HepG2 (cell line): ENCODE measurements at regions not wholly inside any gene's neighbourhood (a gene's known extent, or its start where the extent isn't known, plus 50 kb on each side); places are given as distances from the start of the nearest gene placed in this dataset.

Experiments
- ATAC-seq: fragments of 200-7000 bp; cut with Tn5 transposase; 3 replicates; pipeline ENCODE4 v1.9.1; 2020; ENCODE audit warnings: mild to moderate bottlenecking, moderate library complexity
- BruUV-seq: library from RNA; stranded (reverse); fragments of 400-500 nt; replicated peaks from 2 replicates; lab custom pipeline; 2021; lab: Mats Ljungman, UMichigan
- CTCF ChIA-PET: fragments of 300-600 bp; formaldehyde crosslinking; extraction: SDS; loops from one replicate; lab custom pipeline; 2021; ENCODE audit warnings: low total read pairs, inconsistent platforms, low intra/inter-chr PET ratio; lab: Yijun Ruan, JAX
- POLR2A ChIA-PET: fragments of 350-600 bp; sonication (Branson Sonifier 250); formaldehyde crosslinking; loops from one replicate; lab custom pipeline; 2020; ENCODE audit warnings: antibody characterized with exemption, inconsistent platforms; lab: Yijun Ruan, JAX
- DNase-seq: peaks from one replicate; pipeline ENCODE4 v3.0.0-alpha.2; 2015; ENCODE audit warnings: low spot score
- FAIRE-seq: peaks from 3 replicates; lab custom pipeline; 2011; peaks lifted over from hg19 to GRCh38; lab: Jason Lieb, UNC
- H2AFZ ChIP-seq: one replicate; pipeline ENCODE4 v1.6.1; 2011; ENCODE audit warnings: low read length, inconsistent platforms
- H3K27ac ChIP-seq: fragments of 300-600 bp; 3 replicates; pipeline ENCODE4 v1.8.0; 2011; ENCODE audit warnings: mixed run types, mild to moderate bottlenecking, mixed read lengths, low read length, inconsistent platforms; ENCODE audit not compliant: insufficient read depth; ENCODE audit errors: extremely low read length
- H3K27me3 ChIP-seq, 2 experiments: fragments of 200-600 bp in 1 of 2; 2 replicates in 1 of 2; 3 replicates in 1 of 2; pipeline versions ENCODE4 v1.6.0 to v1.8.0; 2011; ENCODE audit warnings: low read length in 2 of 2, mild to moderate bottlenecking in 2 of 2, moderate library complexity in 2 of 2, inconsistent platforms in 1 of 2; ENCODE audit not compliant: insufficient read depth in 2 of 2, control insufficient read depth in 1 of 2
- H3K36me3 ChIP-seq, 2 experiments: fragments of 200-600 bp in 1 of 2; replicated peaks in 1 of 2; 2 replicates in 1 of 2; 3 replicates in 1 of 2; pipeline versions ENCODE4 v1.5.1 to v1.8.0; 2011; ENCODE audit warnings: low read length in 2 of 2, inconsistent platforms in 1 of 2; ENCODE audit not compliant: insufficient read depth in 2 of 2, control insufficient read depth in 1 of 2
- H3K4me1 ChIP-seq: 2 replicates; pipeline ENCODE4 v1.5.1; 2012; ENCODE audit warnings: low read length, inconsistent platforms; ENCODE audit not compliant: insufficient read depth
- H3K4me2 ChIP-seq: 2 replicates; pipeline ENCODE4 v1.6.0; 2011; ENCODE audit warnings: low read depth, low read length, inconsistent platforms
- H3K4me3 ChIP-seq, 3 experiments: fragments of 200-600 bp in 1 of 3; sonication (generic), shearing (Covaris generic) in 1 of 3; replicated peaks in 1 of 3; 2 replicates each; pipeline ENCODE4 v1.5.1; 2011 to 2016; ENCODE audit warnings: low read length in 3 of 3, inconsistent platforms in 2 of 3, low read depth in 2 of 3, mild to moderate bottlenecking in 2 of 3, control low read depth in 1 of 3, mixed read lengths in 1 of 3; ENCODE audit not compliant: insufficient read depth in 1 of 3
- H3K79me2 ChIP-seq: one replicate; pipeline ENCODE4 v1.6.1; 2011; ENCODE audit warnings: low read length, inconsistent platforms; ENCODE audit not compliant: insufficient read depth
- H3K9ac ChIP-seq: 2 replicates; pipeline ENCODE4 v1.6.0; 2011; ENCODE audit warnings: mild to moderate bottlenecking, low read depth, low read length, inconsistent platforms; ENCODE audit not compliant: insufficient read depth
- H3K9me3 ChIP-seq: 2 replicates; pipeline ENCODE4 v1.5.1; 2012; ENCODE audit warnings: mild to moderate bottlenecking, low read length
- H4K20me1 ChIP-seq: 2 replicates; pipeline ENCODE4 v1.6.0; 2011; ENCODE audit warnings: inconsistent platforms, mild to moderate bottlenecking, low read length, moderate library complexity; ENCODE audit not compliant: insufficient read depth
- AHR ChIP-seq: IDR thresholded peaks from 2 replicates; pipeline ENCODE4 v1.6.1; 2018; ENCODE audit warnings: missing genetic modification reagents, missing compliant biosample characterization
- CHD2 ChIP-seq: IDR thresholded peaks from 2 replicates; pipeline ENCODE4 v1.6.1; 2011; ENCODE audit warnings: low read depth, low read length, improper control_type of control experiment
- DMAP1 ChIP-seq: IDR thresholded peaks from 2 replicates; pipeline ENCODE4 v1.6.1; 2016
- HNF4A ChIP-seq: sonication (generic); formaldehyde crosslinking; IDR thresholded peaks from 2 replicates; pipeline ENCODE4 v1.4.0; 2020; ENCODE audit warnings: missing genetic modification reagents
- HNRNPL ChIP-seq: fragments of 200-400 bp; formaldehyde crosslinking; IDR thresholded peaks from 2 replicates; pipeline ENCODE4 v1.6.1; 2017; ENCODE audit warnings: mild to moderate bottlenecking, low read depth, low read length
- NFIB ChIP-seq: sonication (generic); formaldehyde crosslinking; IDR thresholded peaks from 2 replicates; pipeline ENCODE4 v1.9.0; 2021; ENCODE audit warnings: missing genetic modification reagents, mild to moderate bottlenecking, borderline replicate concordance
- NR2F1 ChIP-seq, 2 experiments: fragments of 450-650 bp in 1 of 2; formaldehyde crosslinking in 1 of 2; IDR thresholded peaks; 2 replicates each; pipeline versions ENCODE4 v1.5.0 to v1.6.1; 2016 to 2020; ENCODE audit warnings: mild to moderate bottlenecking in 1 of 2, missing compliant biosample characterization in 1 of 2, missing genetic modification reagents in 1 of 2, moderate library complexity in 1 of 2
- SIX4 ChIP-seq: sonication (generic); formaldehyde crosslinking; IDR thresholded peaks from 2 replicates; pipeline ENCODE4 v1.4.0; 2020; ENCODE audit warnings: missing genetic modification reagents
- TRIM24 ChIP-seq: sonication (generic); formaldehyde crosslinking; IDR thresholded peaks from 2 replicates; pipeline ENCODE4 v1.8.0; 2022; ENCODE audit warnings: mild to moderate bottlenecking, missing genetic modification reagents
- ZNF318 ChIP-seq: sonication (generic); formaldehyde crosslinking; IDR thresholded peaks from 2 replicates; pipeline ENCODE4 v1.4.0; 2020; ENCODE audit warnings: mild to moderate bottlenecking, missing genetic modification reagents
- ZNF33B ChIP-seq: sonication (generic); formaldehyde crosslinking; IDR thresholded peaks from 2 replicates; pipeline ENCODE4 v1.5.1; 2020; ENCODE audit warnings: mild to moderate bottlenecking, missing genetic modification reagents
- ZNF580 ChIP-seq: IDR thresholded peaks from 2 replicates; pipeline ENCODE4 v1.6.1; 2016; ENCODE audit warnings: low read depth, borderline replicate concordance
- WGBS: methylation state at CpG from one replicate; pipeline ENCODE4 v1.1.6; 2017; ENCODE audit warnings: low lambda C conversion rate; 5-methylcytosine and 5-hydroxymethylcytosine counted together
- in situ Hi-C: cut with HindIII; loops from 2 replicates; pipeline ENCODE4 v1.10.0; 2017; ENCODE audit warnings: low pct_unique_long_range_greater_than_20kb; ENCODE audit not compliant: extremely low pct_ligation_motif_present
- intact Hi-C: fragments of 100-400 bp; cut with micrococcal nuclease; formaldehyde crosslinking; loops from one replicate; pipeline ENCODE4 v1.10.0; 2022; ENCODE audit not compliant: unreplicated experiment

- peaks cover 8% of the 10 kb centered on the region; the same call in 1 of the 2 replicates for H3K4me1 ChIP-seq
- WGBS: 37% methylated on average over 5 of the region's 5 CpGs
- intact Hi-C loops: no loop called here
- H3K9ac ChIP-seq: no peak overlapping the region
- no peak overlapping the region for H3K4me2 ChIP-seq
- in situ Hi-C loops: no loop called here
- TF ChIP-seq NFIB: no peak
- TF ChIP-seq CHD2: no peak
- TF ChIP-seq ZNF580 (CRISPR knock-in tag): no peak
- TF ChIP-seq AHR (CRISPR knock-in tag): no peak
- TF ChIP-seq SIX4 (CRISPR knock-in tag): no peak
- TF ChIP-seq HNF4A (CRISPR knock-in tag): no peak
- no peak for TF ChIP-seq DMAP1
- no peak for TF ChIP-seq NR2F1 (CRISPR knock-in tag; IDR thresholded peaks at IDR 0.05)
- no peak for TF ChIP-seq TRIM24
- ATAC-seq (no peak), FAIRE-seq (no peak), DNase-seq (no peak)
- no peaks in the 10 kb centered on the region for H4K20me1 ChIP-seq
- no peaks in the 10 kb centered on the region for H3K36me3 ChIP-seq
- no TSS peak for BruUV-seq
- no peaks in the 10 kb centered on the region for H3K79me2 ChIP-seq
- no peak overlapping the region for H3K4me3 ChIP-seq
- POLR2A ChIA-PET: no interaction called here
- H3K27ac ChIP-seq: no peak overlapping the region
- H2AFZ ChIP-seq: no peak overlapping the region
- no peaks in the 10 kb centered on the region for H3K9me3 ChIP-seq
- CTCF ChIA-PET: no interaction called here
- no peaks in the 10 kb centered on the region for H3K27me3 ChIP-seq
Measured at GRCh38 chr4:72895408-72895807, 174.1 kb downstream of the COX18 start.

GRCh38 chr4:72893354-72894066 lies 176.0 kb downstream of the COX18 start:
- Histone ChIP-seq H2AFZ (no peak overlapping the region), H3K9me3 (no peaks in the 10 kb centered on the region), H3K4me2 (no peak overlapping the region), H3K9ac (no peak overlapping the region), H3K4me3 (no peak overlapping the region), H3K27ac (no peak overlapping the region), H4K20me1 (no peaks in the 10 kb centered on the region), H3K27me3 (no peaks in the 10 kb centered on the region), H3K4me1 (no peaks in the 10 kb centered on the region), H3K79me2 (no peaks in the 10 kb centered on the region), H3K36me3 (no peaks in the 10 kb centered on the region)
- intact Hi-C loops: no loop called here
- DNase-seq (no peak), ATAC-seq (no peak), FAIRE-seq (no peak)
- in situ Hi-C loops: no loop called here
- ChIA-PET CTCF (no interaction called here), POLR2A (no interaction called here)
- BruUV-seq: no TSS peak
- 2% methylated on average over 2 of the region's 2 CpGs for WGBS
- TF ChIP-seq ZNF33B (CRISPR knock-in tag) (no peak), ZNF318 (CRISPR knock-in tag) (no peak), HNRNPL (no peak)
